ENCODE measurements at regions not wholly inside any gene's neighbourhood (a gene's known extent, or its start where the extent isn't known, plus 50 kb on each side); places are given as distances from the start of the nearest gene placed in this dataset.

GRCh38 chr5:110104726-110105669 lies 415.3 kb downstream of the MAN2A1 start:
- TF ChIP-seq SUZ12 (IDR thresholded peaks at IDR 0.05) (no peak), HDGF (IDR thresholded peaks at IDR 0.05; ENCODE audit: borderline replicate concordance) (no peak), FOXK2 (IDR thresholded peaks at IDR 0.05) (no peak), LEF1 (IDR thresholded peaks at IDR 0.05; ENCODE audit: borderline replicate concordance) (no peak), BHLHE40 (IDR thresholded peaks at IDR 0.05; ENCODE audit: borderline replicate concordance) (no peak), FOXA1 (IDR thresholded peaks at IDR 0.05) (no peak), SP1 (IDR thresholded peaks at IDR 0.05) (no peak), FOXM1 (IDR thresholded peaks at IDR 0.05; ENCODE audit: borderline replicate concordance) (no peak), L3MBTL2 (conservative IDR thresholded peaks at IDR 0.05) (no peak), NFRKB (IDR thresholded peaks at IDR 0.05) (no peak), ARNT (IDR thresholded peaks at IDR 0.05) (no peak), TARDBP (IDR thresholded peaks at IDR 0.05) (no peak), ELF4 (IDR thresholded peaks at IDR 0.05) (no peak)
- TF ChIP-seq, protein P1, sequence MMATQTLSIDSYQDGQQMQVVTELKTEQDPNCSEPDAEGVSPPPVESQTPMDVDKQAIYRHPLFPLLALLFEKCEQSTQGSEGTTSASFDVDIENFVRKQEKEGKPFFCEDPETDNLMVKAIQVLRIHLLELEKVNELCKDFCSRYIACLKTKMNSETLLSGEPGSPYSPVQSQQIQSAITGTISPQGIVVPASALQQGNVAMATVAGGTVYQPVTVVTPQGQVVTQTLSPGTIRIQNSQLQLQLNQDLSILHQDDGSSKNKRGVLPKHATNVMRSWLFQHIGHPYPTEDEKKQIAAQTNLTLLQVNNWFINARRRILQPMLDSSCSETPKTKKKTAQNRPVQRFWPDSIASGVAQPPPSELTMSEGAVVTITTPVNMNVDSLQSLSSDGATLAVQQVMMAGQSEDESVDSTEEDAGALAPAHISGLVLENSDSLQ (IDR thresholded peaks at IDR 0.05) = no peak

Measured in HEK293T (cell line).